Anterior cingulate cortex (tissue), 58 donors: ENCODE measurements at regions not wholly inside any gene's neighbourhood (a gene's known extent, or its start where the extent isn't known, plus 50 kb on each side); places are given as distances from the start of the nearest gene placed in this dataset.

Experiments
- DNase-seq, 58 donors: peaks; one replicate each; lab custom pipeline; 2025; lab: John Stamatoyannopoulos, UW

GRCh38 chr7:17677408-17677807 lies 262.9 kb downstream of the SNX13 start:
- DNase-seq: no peak

- DNase-seq: no peak
Observed at GRCh38 chr7:17678896-17679295, 261.4 kb downstream of the SNX13 start.

- peak in 1 of 58 donors; percentile 40 for DNase-seq
Observed at GRCh38 chr7:17679458-17679857, 260.8 kb downstream of the SNX13 start.

GRCh38 chr7:17680026-17680425 lies 260.3 kb downstream of the SNX13 start:
- DNase-seq: peak in 21 of 58 donors; percentile 4 to 62 (median 23)

GRCh38 chr7:17680943-17681351 lies 259.3 kb downstream of the SNX13 start:
- peak in 1 of 58 donors; percentile 13 for DNase-seq

- no peak for DNase-seq
Observed at GRCh38 chr7:17681965-17682364, 258.3 kb downstream of the SNX13 start.

DNA sequence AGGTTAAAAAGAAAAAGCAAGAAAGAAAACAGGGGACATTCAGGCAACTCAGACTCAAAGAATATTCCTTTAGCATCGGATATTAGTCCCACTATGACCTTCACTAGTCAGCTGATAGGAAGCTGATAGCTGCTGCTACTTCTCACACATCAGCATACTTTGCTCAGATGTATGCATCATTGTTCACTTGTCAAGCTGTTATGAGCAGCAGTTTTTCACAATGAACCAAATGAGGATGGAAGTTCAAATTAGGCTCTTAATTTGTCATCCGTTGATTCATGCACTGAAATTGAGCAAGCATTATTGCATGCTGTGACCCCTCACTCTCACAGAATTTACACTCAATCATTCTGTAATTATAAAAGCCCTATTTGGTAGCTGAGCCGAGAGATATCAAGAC lies 257.7 kb downstream of the SNX13 start:
- no peak for DNase-seq

- no peak for DNase-seq
Observed at GRCh38 chr7:17685141-17685540, 255.2 kb downstream of the SNX13 start.

DNA sequence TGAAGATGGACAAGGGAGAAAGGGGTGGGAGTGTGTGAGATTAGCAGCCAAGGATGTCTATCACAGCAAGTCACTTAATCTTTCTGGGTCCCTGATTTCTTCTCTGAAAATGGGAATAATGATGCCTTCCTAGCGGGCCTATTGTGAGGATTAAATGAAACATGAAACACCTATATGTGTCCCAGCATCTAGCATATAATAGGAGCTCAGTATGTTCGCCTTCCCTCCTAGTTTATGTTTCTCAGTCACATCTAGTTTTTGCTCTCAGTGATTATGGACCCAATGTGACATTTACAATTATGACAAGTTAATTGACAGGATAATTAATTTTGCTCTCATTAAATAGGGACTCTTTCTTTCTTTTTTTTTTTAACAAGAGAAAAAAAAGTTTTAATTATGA lies 252.9 kb downstream of the SNX13 start:
- DNase-seq: no peak

DNA sequence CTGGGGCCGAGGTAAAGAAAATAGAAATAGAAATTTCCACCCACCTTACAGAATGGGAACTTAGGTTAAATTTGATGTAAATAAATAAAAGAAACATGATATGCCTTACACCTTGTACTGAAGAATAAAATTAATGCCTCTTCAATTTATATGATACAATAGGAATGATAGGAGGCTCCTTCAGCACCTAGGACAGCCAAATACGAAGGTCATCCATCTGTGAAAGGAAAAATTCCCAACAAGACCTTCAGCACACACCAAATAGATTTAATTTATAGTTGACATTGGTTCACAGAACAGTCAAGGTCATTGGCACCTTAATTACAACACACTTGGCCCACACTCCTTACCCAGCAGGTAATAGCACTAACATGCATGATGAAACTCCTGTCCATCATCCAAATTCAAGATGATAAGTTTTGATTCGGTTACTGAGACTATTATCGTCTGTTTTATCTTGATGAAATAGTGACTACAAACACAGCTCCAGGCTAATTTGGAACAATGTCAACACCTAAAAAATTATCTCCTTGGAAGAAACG lies 250.9 kb downstream of the SNX13 start:
- no peak for DNase-seq

DNA sequence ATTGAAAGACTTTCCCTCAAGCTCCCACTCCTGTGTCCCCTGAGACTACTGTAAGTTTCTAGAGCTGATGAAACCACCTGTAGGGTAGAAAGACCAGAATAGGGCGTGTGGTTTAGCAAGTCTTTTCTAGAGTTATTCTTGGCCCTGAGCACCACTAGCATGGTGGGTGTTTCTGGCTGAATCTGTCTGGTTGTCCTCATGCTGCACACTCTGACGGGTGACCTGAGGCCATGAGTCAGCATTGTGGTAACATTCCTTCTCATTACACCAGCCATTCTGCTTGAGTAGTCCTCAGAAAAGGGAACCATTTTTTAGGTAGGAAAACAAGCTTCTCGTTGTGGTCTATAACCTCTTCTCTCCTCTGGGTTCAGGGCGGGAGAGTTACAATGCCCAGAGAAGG lies 250.3 kb downstream of the SNX13 start:
- no peak for DNase-seq

DNA sequence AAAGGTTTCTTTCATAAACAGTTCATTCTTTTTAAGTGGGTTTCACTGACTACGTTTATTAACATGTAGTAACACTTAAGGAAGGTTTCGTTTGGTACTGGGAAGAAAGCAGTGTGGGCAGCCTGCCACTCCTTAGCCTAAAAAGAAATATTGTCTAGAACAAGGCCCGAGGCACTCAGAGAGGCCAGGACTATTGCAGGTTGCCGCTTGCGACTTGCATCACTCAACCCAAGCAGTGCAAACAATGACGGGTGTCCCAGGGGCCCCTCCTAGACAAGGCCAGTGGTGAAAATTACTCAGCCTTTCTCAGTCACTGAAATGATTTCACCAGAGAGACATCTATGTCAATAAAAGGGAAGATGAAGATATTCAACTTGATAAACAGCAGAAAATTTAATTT lies 243.9 kb downstream of the SNX13 start:
- DNase-seq: peak in 10 of 58 donors; percentile 5 to 69 (median 14)

DNA sequence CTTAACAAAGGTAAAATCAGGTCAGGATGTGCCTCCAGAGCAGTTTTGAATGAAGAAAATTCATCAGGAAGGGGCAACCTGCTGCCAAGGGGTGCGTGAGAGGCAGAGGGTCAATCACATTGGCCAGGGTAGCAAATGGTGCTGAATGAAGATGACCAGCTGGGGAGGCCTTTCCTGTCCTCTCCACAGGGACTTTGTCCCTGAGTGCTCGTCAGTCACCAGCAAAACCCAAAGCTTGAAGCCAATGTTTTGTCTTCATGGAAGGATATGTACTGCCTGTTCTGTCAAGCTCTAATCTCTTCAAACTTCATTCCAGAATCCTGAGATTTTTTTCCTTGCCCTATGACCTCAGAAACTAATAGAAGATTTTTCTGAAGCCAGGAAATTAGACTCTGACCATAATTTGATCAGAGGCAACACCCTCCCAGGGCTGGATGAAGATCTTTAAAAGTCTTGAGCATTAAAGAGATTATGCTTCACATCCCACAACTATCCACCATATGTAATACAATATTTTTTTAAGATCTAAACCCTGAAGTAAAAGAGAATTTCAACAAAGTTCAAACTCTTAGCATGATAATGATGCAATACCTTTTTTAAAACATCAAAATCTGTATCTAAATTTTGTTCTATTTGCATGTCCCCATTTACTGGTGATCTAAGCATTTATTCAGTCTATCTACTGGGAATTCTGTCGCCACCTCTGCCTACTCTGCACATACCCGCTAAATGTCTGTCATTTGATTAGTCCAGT lies 243.0 kb downstream of the SNX13 start:
- DNase-seq: no peak

DNA sequence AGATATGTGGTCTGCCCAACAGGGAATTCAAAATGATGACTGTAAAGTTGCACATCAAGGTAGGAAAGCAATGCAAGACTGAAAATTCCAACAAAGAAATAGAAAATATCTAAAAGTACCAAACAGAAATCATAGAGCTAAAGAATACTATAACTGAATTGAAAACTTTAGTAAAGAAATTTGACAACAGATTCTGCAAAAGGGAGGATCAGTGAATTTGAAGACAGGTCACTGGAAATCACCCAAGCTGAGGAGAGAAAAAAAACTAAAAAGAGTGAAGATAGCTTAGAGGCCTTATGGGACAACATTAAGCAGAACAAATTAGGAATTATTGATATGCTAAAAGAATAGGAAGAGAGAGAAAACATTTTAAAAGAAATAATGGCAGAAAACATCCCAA lies 240.6 kb downstream of the SNX13 start:
- no peak for DNase-seq

DNA sequence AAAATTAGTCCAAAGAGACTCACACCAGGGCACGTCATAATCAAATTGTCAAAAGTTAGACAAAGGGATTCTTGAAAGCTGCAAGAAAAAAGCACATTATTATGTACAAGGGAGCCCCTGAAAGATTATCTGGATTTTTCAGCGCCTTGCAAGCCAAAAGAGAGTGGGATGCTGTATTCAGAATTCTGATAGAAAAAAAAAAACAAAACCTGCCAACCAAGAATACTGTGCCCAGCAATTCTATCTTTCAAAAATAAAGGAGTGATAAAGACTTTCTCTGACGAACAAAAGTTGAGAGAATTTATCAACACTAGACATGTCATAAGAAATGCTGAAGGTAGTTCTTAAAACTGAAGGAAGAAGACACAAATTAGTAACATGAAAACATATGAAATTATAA lies 240.2 kb downstream of the SNX13 start:
- no peak for DNase-seq

DNA sequence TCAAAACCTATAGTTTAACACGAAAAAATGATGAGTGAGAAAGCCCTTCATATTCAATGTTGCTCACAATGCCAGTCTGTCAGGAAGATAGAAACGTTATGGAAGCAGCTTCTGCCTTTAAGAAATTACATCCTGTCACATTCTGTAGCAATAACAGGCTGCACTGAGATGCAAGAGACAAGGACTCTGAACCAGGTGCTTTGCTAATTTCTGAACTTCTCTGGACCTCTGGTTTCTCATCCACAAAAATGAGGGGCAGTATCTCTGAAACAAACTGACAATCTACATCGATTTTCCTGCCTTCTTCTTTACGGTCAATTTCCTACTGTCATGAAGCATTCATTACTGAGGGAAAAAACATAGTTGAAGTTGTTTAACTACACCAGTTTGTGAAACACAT lies 234.0 kb downstream of the SNX13 start:
- no peak for DNase-seq

DNA sequence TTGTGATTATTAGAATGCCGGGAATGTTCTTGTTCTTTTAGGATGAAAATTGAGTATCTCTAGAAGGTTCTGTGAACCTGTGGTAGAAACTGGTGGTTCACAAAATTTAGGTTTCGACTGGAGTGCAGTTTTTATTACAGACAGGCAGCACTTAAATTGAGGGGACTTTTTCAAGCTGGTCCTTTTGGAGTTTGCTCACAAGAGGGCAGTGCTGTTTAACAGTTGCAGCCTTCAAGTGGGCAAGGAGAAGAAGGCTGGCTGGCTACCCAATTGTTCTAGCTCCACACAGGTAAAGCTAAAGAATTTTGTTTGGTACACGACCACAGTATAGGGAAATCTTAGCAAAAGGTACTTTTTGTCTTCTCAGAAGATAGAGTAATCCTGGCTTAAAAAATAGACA lies 233.6 kb downstream of the SNX13 start:
- peak in 35 of 58 donors; percentile 1 to 72 (median 17) for DNase-seq

DNA sequence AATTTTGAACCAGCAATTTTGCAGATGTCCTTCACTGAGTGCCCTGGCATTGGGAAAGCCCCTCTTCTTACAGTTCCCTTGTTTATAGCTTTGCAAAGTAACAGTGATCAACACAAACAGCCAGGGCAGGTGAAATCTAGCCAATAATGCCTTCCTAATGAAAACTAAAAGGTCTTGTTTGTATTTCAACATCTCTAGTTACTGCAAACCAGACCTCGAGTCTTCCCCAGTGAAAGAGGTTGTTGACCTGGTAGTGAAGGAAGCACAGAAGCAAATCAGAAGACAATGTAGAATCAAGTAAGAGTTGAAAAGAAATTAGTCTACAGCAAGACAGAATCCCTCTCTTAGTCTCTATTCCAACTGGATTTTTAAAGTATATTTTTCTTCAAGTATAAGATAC lies 231.2 kb downstream of the SNX13 start:
- DNase-seq: no peak

DNA sequence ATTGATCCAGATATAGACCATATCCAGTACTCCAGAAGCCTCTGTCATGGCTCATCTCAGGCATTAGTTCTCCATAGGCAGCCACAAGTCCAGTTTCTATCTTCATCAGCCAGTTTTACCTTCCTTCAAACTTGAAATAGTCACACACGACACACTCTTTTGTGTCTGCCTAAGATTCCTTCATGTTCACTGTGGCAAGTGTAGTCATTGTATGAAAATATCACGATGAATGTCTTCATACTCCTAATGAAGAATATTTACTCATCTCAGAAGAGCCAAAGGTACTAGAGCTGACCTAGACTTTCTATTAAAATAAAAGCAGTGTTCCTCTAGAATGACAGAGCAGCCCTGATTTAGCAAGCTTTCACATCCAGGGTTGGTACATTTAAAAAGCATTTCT lies 230.7 kb downstream of the SNX13 start:
- DNase-seq: no peak

DNA sequence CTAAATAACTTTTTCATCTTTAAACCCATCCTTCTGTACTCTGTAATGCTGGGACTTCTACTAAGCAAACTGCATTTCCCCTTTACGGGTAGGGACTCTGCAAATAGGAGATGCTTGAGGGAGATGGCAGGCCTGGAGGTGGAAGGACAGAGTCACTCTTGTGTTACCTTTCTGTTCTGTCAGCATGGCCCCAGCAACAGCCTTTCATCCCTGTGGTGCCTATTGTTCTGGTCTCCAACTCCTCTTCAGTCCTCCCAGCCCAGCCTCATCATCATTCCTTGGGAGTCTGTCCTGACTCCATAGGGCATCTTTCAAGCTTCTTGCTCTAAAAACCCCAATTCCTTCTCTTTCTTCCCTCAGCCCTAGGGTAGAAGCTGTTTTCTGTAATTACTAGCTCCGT lies 230.0 kb downstream of the SNX13 start:
- no peak for DNase-seq

DNA sequence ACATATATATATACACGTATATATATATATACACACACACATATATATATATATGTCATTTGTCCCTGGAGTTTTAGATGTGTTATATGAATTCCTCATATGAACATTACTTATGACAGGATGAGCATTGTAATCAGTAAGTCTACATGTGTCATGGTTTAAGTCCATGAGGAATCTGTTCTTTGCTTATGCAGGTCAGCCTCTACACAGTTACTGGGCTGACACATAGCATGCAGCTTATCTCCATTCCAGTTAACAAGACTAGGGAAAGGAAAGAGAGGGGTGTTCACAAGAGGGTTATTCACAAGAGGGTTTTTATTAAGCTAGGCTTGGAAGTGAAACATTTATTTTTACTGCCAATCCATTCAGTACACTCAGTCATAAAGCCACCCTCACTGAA lies 226.7 kb downstream of the SNX13 start:
- no peak for DNase-seq

DNA sequence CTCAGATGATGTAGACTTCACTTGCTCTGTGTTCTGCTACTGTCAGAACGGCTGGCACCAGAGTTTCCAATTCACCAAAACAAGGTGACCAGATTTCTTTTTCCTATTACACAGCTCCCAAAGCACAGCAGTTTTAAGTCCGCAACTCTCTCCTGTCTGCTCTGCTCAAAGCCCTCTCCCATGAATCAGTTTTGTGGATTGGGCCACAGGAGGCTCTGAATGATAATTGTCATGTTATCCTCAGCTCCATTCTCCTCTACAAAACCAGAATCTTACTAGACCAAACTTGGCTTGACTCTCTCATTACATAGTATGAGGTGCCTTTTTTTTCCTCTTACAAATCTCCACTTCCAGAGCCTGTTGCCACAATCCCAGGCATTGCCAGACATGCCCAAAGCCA lies 223.5 kb downstream of the SNX13 start:
- DNase-seq: no peak

DNA sequence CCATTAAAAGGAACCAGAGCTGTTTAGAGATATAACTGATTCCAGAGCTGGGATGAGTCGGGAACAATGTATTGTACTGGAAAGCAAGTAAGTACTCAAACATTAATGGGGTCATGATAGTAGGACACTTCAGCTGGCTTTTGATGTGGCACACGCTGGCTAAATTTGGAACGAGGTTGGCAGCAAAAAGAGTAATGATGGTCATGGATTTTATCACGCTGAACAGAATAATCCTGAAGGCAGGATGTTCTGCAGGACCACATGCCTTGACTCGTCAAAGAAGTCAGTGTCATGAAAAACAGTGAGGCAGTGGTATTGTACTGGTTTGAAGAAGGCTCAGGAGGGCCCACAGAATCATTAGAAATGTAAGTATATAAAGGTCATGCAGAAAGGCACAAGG lies 220.3 kb downstream of the SNX13 start:
- no peak for DNase-seq
